ENCODE measurements at regions not wholly inside any gene's neighbourhood (a gene's known extent, or its start where the extent isn't known, plus 50 kb on each side); places are given as distances from the start of the nearest gene placed in this dataset.

GRCh38 chr3:72143966-72144717 is 359.2 kb upstream of the PROK2 start:
- no peak for DNase-seq
- no peaks in the 10 kb centered on the region for H3K36me3 ChIP-seq
- H3K27me3 ChIP-seq (ENCODE audit: low read depth), result no peaks in the 10 kb centered on the region
- TF ChIP-seq CTCF (IDR thresholded peaks at IDR 0.05; ENCODE audit: borderline replicate concordance), result no peak
- intact Hi-C loops (cut with micrococcal nuclease), result no loop called here
- H3K4me3 ChIP-seq, result no peak overlapping the region
- H3K27ac ChIP-seq (replicated peaks), result no peak overlapping the region
- H3K4me1 ChIP-seq, result peaks cover 17% of the 10 kb centered on the region
- H3K9me3 ChIP-seq (replicated peaks), result no peaks in the 10 kb centered on the region

GRCh38 chr3:72143322-72143721 is 358.4 kb upstream of the PROK2 start:
- peaks cover 20% of the 10 kb centered on the region for H3K4me1 ChIP-seq
- H3K27ac ChIP-seq (replicated peaks), result no peak overlapping the region
- no peaks in the 10 kb centered on the region for H3K36me3 ChIP-seq
- TF ChIP-seq CTCF (IDR thresholded peaks at IDR 0.05; ENCODE audit: borderline replicate concordance), result no peak
- H3K9me3 ChIP-seq (replicated peaks), result no peaks in the 10 kb centered on the region
- no peak for DNase-seq
- intact Hi-C loops (cut with micrococcal nuclease), result no loop called here
- no peaks in the 10 kb centered on the region for H3K27me3 ChIP-seq (ENCODE audit: low read depth)
- no peak overlapping the region for H3K4me3 ChIP-seq

GRCh38 chr3:72142028-72142427 is 357.1 kb upstream of the PROK2 start:
- no peaks in the 10 kb centered on the region for H3K9me3 ChIP-seq (replicated peaks)
- H3K27me3 ChIP-seq (ENCODE audit: low read depth), result no peaks in the 10 kb centered on the region
- no peak overlapping the region for H3K4me3 ChIP-seq
- H3K27ac ChIP-seq (replicated peaks), result no peak overlapping the region
- no peak for DNase-seq
- peaks cover 28% of the 10 kb centered on the region for H3K4me1 ChIP-seq
- no peaks in the 10 kb centered on the region for H3K36me3 ChIP-seq
- TF ChIP-seq CTCF (IDR thresholded peaks at IDR 0.05; ENCODE audit: borderline replicate concordance), result no peak
- intact Hi-C loops (cut with micrococcal nuclease), result no loop called here

- Histone ChIP-seq H3K27me3 (ENCODE audit: low read depth) (no peaks in the 10 kb centered on the region), H3K4me1 (peaks cover 28% of the 10 kb centered on the region), H3K9me3 (replicated peaks) (no peaks in the 10 kb centered on the region), H3K36me3 (no peaks in the 10 kb centered on the region), H3K27ac (replicated peaks) (no peak overlapping the region), H3K4me3 (no peak overlapping the region)
- no peak for DNase-seq
- no peak for TF ChIP-seq CTCF (IDR thresholded peaks at IDR 0.05; ENCODE audit: borderline replicate concordance)
- intact Hi-C loops (cut with micrococcal nuclease), result no loop called here
Observed at GRCh38 chr3:72141264-72141663, 356.3 kb upstream of the PROK2 start.

GRCh38 chr3:72139316-72139715 is 354.4 kb upstream of the PROK2 start:
- Histone ChIP-seq H3K9me3 (replicated peaks) (no peaks in the 10 kb centered on the region), H3K36me3 (no peaks in the 10 kb centered on the region), H3K27me3 (ENCODE audit: low read depth) (no peaks in the 10 kb centered on the region), H3K27ac (replicated peaks) (no peak overlapping the region), H3K4me1 (peaks cover 16% of the 10 kb centered on the region), H3K4me3 (no peak overlapping the region)
- TF ChIP-seq CTCF (IDR thresholded peaks at IDR 0.05; ENCODE audit: borderline replicate concordance), result no peak
- intact Hi-C loops (cut with micrococcal nuclease), result no loop called here
- no peak for DNase-seq
